GM12878 (cell line): ENCODE measurements at regions not wholly inside any gene's neighbourhood (a gene's known extent, or its start where the extent isn't known, plus 50 kb on each side); places are given as distances from the start of the nearest gene placed in this dataset.
"Not testable (repeated sequence)": the region's sequence is repeated elsewhere in the genome, so short reads cannot be mapped to it uniquely, and the experiment has no call there.

ENCODE experiments used
- BCL11A ChIP-seq: IDR thresholded peaks from 2 replicates; pipeline ENCODE4 v1.6.1; 2011; ENCODE audit warnings: low read depth, low read length
- EZH2 ChIP-seq: IDR thresholded peaks from 2 replicates; pipeline ENCODE4 v1.6.1; 2012; ENCODE audit warnings: low read depth, mild to moderate bottlenecking, control low read depth, inconsistent platforms, low read length, borderline replicate concordance; ENCODE audit not compliant: control insufficient read depth
- GABPA ChIP-seq: IDR thresholded peaks from 2 replicates; pipeline ENCODE4 v1.6.1; 2014; ENCODE audit warnings: antibody characterized with exemption, low read depth, mild to moderate bottlenecking, inconsistent platforms
- MYC ChIP-seq: IDR thresholded peaks from 2 replicates; pipeline ENCODE4 v1.6.1; 2011; ENCODE audit warnings: mild to moderate bottlenecking, low read length, moderate library complexity, inconsistent platforms; ENCODE audit not compliant: insufficient read depth, insufficient replicate concordance, insufficient read length, severe bottlenecking
- NFYB ChIP-seq: IDR thresholded peaks from 2 replicates; pipeline ENCODE4 v1.6.1; 2011; ENCODE audit warnings: low read depth, mild to moderate bottlenecking, low read length, improper control_type of control experiment, moderate library complexity; ENCODE audit not compliant: insufficient read depth
- YY1 ChIP-seq: IDR thresholded peaks from 2 replicates; pipeline ENCODE4 v1.6.1; 2011; ENCODE audit warnings: low read depth, mild to moderate bottlenecking, low read length
- TF ChIP-seq, protein P1 (sequence below), 3 experiments: IDR thresholded peaks in 2 of 3; conservative IDR thresholded peaks in 1 of 3; 2 replicates each; pipeline ENCODE4 v1.5.1; 2011; ENCODE audit warnings: low read depth in 3 of 3, low read length in 3 of 3, mild to moderate bottlenecking in 3 of 3, control low read depth in 2 of 3, moderate library complexity in 2 of 3, inconsistent platforms in 1 of 3, mixed read lengths in 1 of 3; ENCODE audit not compliant: control insufficient read depth in 2 of 3, insufficient read depth in 1 of 3; ENCODE audit errors: extremely low read depth in 1 of 3
- TF ChIP-seq, protein P2 (sequence below): fragments of 150-350 bp; IDR thresholded peaks from 2 replicates; pipeline ENCODE4 v1.6.1; 2016; ENCODE audit warnings: low read depth, low read length
- TF ChIP-seq, protein P3 (sequence below): IDR thresholded peaks from 2 replicates; pipeline ENCODE4 v1.6.1; 2012; ENCODE audit warnings: mild to moderate bottlenecking, low read depth, low read length

DNA sequence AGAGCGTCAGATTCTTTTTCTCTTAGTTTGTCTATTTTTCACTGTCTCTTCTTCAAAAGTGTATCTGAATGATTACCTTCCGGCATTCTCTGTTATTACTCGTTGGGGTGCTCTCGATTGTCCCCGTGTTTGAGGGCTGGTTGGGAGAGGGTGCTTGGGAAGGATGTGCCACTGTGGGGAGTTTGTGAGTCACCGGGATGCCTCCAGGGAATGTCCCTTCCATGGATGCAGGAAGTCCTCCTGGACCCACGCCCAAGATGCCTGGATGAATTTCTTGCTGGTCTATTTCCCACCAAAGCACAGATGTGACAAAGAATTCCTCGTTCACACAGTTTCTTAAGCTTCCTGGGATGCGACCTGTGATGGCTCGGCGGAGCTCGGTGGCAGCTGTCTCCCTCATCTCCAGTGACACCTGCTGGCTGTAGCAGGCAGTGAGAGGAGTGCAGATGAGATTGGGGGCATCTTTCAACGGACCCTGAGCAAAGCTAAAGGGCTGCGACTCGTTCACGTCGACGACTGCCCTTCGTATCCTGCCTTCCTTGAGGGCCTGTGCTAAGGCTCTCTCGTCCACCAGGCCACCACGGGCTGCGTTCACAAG lies 2895.1 kb upstream of the TPTE start:
- TF ChIP-seq BCL11A, YY1, EZH2, GABPA, MYC, NFYB: not testable (repeated sequence)
- TF ChIP-seq, protein P1, sequence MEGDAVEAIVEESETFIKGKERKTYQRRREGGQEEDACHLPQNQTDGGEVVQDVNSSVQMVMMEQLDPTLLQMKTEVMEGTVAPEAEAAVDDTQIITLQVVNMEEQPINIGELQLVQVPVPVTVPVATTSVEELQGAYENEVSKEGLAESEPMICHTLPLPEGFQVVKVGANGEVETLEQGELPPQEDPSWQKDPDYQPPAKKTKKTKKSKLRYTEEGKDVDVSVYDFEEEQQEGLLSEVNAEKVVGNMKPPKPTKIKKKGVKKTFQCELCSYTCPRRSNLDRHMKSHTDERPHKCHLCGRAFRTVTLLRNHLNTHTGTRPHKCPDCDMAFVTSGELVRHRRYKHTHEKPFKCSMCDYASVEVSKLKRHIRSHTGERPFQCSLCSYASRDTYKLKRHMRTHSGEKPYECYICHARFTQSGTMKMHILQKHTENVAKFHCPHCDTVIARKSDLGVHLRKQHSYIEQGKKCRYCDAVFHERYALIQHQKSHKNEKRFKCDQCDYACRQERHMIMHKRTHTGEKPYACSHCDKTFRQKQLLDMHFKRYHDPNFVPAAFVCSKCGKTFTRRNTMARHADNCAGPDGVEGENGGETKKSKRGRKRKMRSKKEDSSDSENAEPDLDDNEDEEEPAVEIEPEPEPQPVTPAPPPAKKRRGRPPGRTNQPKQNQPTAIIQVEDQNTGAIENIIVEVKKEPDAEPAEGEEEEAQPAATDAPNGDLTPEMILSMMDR (IDR thresholded peaks at IDR 0.05 in 2 of 3, conservative IDR thresholded peaks at IDR 0.05 in 1 of 3; ENCODE audit: control insufficient read depth in 2 of 3, extremely low read depth in 1 of 3, insufficient read depth in 1 of 3, low read depth in 3 of 3, low read length in 3 of 3), result not testable (repeated sequence)
- TF ChIP-seq, protein P2, sequence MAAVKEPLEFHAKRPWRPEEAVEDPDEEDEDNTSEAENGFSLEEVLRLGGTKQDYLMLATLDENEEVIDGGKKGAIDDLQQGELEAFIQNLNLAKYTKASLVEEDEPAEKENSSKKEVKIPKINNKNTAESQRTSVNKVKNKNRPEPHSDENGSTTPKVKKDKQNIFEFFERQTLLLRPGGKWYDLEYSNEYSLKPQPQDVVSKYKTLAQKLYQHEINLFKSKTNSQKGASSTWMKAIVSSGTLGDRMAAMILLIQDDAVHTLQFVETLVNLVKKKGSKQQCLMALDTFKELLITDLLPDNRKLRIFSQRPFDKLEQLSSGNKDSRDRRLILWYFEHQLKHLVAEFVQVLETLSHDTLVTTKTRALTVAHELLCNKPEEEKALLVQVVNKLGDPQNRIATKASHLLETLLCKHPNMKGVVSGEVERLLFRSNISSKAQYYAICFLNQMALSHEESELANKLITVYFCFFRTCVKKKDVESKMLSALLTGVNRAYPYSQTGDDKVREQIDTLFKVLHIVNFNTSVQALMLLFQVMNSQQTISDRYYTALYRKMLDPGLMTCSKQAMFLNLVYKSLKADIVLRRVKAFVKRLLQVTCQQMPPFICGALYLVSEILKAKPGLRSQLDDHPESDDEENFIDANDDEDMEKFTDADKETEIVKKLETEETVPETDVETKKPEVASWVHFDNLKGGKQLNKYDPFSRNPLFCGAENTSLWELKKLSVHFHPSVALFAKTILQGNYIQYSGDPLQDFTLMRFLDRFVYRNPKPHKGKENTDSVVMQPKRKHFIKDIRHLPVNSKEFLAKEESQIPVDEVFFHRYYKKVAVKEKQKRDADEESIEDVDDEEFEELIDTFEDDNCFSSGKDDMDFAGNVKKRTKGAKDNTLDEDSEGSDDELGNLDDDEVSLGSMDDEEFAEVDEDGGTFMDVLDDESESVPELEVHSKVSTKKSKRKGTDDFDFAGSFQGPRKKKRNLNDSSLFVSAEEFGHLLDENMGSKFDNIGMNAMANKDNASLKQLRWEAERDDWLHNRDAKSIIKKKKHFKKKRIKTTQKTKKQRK, result not testable (repeated sequence)
- TF ChIP-seq, protein P3, sequence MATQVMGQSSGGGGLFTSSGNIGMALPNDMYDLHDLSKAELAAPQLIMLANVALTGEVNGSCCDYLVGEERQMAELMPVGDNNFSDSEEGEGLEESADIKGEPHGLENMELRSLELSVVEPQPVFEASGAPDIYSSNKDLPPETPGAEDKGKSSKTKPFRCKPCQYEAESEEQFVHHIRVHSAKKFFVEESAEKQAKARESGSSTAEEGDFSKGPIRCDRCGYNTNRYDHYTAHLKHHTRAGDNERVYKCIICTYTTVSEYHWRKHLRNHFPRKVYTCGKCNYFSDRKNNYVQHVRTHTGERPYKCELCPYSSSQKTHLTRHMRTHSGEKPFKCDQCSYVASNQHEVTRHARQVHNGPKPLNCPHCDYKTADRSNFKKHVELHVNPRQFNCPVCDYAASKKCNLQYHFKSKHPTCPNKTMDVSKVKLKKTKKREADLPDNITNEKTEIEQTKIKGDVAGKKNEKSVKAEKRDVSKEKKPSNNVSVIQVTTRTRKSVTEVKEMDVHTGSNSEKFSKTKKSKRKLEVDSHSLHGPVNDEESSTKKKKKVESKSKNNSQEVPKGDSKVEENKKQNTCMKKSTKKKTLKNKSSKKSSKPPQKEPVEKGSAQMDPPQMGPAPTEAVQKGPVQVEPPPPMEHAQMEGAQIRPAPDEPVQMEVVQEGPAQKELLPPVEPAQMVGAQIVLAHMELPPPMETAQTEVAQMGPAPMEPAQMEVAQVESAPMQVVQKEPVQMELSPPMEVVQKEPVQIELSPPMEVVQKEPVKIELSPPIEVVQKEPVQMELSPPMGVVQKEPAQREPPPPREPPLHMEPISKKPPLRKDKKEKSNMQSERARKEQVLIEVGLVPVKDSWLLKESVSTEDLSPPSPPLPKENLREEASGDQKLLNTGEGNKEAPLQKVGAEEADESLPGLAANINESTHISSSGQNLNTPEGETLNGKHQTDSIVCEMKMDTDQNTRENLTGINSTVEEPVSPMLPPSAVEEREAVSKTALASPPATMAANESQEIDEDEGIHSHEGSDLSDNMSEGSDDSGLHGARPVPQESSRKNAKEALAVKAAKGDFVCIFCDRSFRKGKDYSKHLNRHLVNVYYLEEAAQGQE, result not testable (repeated sequence)
